ENCODE measurements at regions not wholly inside any gene's neighbourhood (a gene's known extent, or its start where the extent isn't known, plus 50 kb on each side); places are given as distances from the start of the nearest gene placed in this dataset.
A peak's percentile ranks its signal among the peaks of the same experiment; 100 is the strongest.

- H3K4me3 ChIP-seq (ENCODE audit: control insufficient read depth, low read depth, low read length): no peak overlapping the region
- no peak for TF ChIP-seq CTCF (conservative IDR thresholded peaks at IDR 0.05; ENCODE audit: control insufficient read depth, insufficient read depth, low read depth, low read length)
- DNase-seq (ENCODE audit: low read depth): peak; percentile 97
Measured at GRCh38 chr5:167642779-167643517, 648.5 kb upstream of the WWC1 start.

- peak; percentile 45 for DNase-seq (ENCODE audit: low read depth)
- H3K4me3 ChIP-seq (ENCODE audit: control insufficient read depth, low read depth, low read length): no peak overlapping the region
- TF ChIP-seq CTCF (conservative IDR thresholded peaks at IDR 0.05; ENCODE audit: control insufficient read depth, insufficient read depth, low read depth, low read length): no peak
Measured at GRCh38 chr5:167643631-167644280, 647.7 kb upstream of the WWC1 start.

GRCh38 chr5:167644619-167645018, 646.8 kb upstream of the WWC1 start:
- no peak for TF ChIP-seq CTCF (conservative IDR thresholded peaks at IDR 0.05; ENCODE audit: control insufficient read depth, insufficient read depth, low read depth, low read length)
- peak; percentile 78 for DNase-seq (ENCODE audit: low read depth)

GRCh38 chr5:167649471-167649870, 642.0 kb upstream of the WWC1 start:
- no peak overlapping the region for H3K4me3 ChIP-seq (ENCODE audit: control insufficient read depth, low read depth, low read length)
- no peak for TF ChIP-seq CTCF (conservative IDR thresholded peaks at IDR 0.05; ENCODE audit: control insufficient read depth, insufficient read depth, low read depth, low read length)
- no peak for DNase-seq (ENCODE audit: low read depth)

More at GRCh38 chr5:167644619-167645018, 646.8 kb upstream of the WWC1 start:
- H3K4me3 ChIP-seq (ENCODE audit: control insufficient read depth, low read depth, low read length): no peak overlapping the region

- peak; percentile 30 for DNase-seq (ENCODE audit: low read depth)
- H3K4me3 ChIP-seq (ENCODE audit: control insufficient read depth, low read depth, low read length): no peak overlapping the region
- no peak for TF ChIP-seq CTCF (conservative IDR thresholded peaks at IDR 0.05; ENCODE audit: control insufficient read depth, insufficient read depth, low read depth, low read length)
Measured at GRCh38 chr5:167652690-167653089, 638.8 kb upstream of the WWC1 start.

- no peak overlapping the region for H3K4me3 ChIP-seq (ENCODE audit: control insufficient read depth, low read depth, low read length)
- peak; percentile 53 for DNase-seq (ENCODE audit: low read depth)
- no peak for TF ChIP-seq CTCF (conservative IDR thresholded peaks at IDR 0.05; ENCODE audit: control insufficient read depth, insufficient read depth, low read depth, low read length)
Measured at GRCh38 chr5:167653645-167654106, 637.8 kb upstream of the WWC1 start.
